ENCODE measurements at regions not wholly inside any gene's neighbourhood (a gene's known extent, or its start where the extent isn't known, plus 50 kb on each side); places are given as distances from the start of the nearest gene placed in this dataset.

DNA sequence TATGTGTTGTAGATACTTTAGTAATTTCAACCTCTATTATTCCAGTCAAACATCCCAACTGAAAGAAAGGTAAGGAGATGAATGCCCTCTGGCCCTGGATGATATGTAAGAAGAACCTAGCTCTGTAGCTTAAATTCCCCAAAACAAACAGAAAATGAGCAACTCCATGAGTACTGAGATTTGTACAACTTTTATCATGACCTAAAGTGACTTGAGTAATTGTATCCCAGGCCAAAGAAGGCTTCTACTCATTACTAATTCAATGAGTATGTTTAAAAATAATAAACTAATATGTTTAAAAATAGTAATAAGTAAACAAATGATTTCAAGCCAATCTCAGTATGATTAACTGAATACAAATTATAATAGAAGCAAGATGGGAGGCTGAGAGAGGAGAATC lies 414.0 kb upstream of the ACTBL2 start:
- no peak overlapping the region for H3K4me3 ChIP-seq (ENCODE audit: low read length)
- TF ChIP-seq, protein P1, sequence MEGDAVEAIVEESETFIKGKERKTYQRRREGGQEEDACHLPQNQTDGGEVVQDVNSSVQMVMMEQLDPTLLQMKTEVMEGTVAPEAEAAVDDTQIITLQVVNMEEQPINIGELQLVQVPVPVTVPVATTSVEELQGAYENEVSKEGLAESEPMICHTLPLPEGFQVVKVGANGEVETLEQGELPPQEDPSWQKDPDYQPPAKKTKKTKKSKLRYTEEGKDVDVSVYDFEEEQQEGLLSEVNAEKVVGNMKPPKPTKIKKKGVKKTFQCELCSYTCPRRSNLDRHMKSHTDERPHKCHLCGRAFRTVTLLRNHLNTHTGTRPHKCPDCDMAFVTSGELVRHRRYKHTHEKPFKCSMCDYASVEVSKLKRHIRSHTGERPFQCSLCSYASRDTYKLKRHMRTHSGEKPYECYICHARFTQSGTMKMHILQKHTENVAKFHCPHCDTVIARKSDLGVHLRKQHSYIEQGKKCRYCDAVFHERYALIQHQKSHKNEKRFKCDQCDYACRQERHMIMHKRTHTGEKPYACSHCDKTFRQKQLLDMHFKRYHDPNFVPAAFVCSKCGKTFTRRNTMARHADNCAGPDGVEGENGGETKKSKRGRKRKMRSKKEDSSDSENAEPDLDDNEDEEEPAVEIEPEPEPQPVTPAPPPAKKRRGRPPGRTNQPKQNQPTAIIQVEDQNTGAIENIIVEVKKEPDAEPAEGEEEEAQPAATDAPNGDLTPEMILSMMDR (conservative IDR thresholded peaks at IDR 0.05; ENCODE audit: low read depth, low read length) = no peak
- no peak for DNase-seq (ENCODE audit: low read depth)

DNA sequence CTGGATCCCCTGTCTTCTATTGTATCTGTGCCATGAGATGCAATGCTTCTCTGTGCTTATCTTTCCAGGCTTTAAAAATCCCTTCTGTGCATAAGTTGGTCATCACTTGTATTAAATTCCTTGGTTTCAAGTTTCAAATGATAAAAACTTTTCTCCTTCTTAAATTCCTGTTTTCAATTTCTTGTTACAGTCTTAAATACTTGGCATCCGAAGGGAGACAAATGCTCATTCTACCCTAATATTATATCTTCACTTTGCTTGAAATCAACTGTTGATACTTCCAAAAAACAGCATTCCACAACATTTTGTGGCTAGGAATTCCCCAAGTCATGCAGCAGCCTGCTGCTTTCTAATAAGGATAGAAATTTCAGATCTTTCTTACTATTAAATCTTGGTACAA lies 413.2 kb upstream of the ACTBL2 start:
- H3K4me3 ChIP-seq (ENCODE audit: low read length) = no peak overlapping the region
- TF ChIP-seq, protein P1 (conservative IDR thresholded peaks at IDR 0.05; ENCODE audit: low read depth, low read length) = no peak
- DNase-seq (ENCODE audit: low read depth) = no peak

DNA sequence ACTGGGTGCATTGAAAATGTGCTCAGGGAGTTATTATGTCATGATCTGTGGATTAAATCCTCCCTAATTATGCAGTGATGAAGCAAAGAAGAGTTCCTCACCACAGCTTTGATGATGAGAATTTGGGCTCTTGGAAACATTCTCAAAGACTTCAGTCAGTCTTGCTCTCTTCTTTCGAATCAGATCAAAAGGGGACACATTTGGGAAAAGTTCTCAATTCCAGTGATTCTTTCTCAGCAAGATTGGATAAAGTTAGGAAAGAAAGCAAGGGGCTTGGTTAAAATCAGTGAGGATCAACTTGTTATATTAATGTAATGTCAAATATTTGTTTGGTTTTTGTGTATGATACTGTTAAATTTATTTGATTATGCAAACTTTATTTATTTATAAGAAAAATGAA lies 411.3 kb upstream of the ACTBL2 start:
- TF ChIP-seq, protein P1 (conservative IDR thresholded peaks at IDR 0.05; ENCODE audit: low read depth, low read length) = no peak
- H3K4me3 ChIP-seq (ENCODE audit: low read length) = no peak overlapping the region
- DNase-seq (ENCODE audit: low read depth) = no peak

DNA sequence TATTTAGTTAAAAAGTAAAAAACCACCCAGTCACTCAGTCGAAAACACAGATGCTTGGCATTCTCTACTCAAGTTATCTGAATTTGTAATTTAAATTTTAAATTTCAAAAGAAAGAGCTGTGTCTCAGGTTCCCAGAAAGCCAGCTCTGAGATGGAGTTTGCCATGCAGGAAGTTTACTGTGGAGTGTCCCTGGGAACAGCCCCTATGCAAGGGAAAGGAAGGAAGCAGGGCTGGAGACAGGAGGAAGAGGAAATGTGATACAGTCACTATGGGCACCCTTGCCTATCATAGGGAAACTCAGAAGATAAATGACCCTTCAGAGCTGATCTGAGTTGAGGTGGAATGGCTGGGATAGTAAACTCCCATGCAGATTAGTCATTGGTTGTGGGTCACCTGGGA lies 408.8 kb upstream of the ACTBL2 start:
- TF ChIP-seq, protein P1 (conservative IDR thresholded peaks at IDR 0.05; ENCODE audit: low read depth, low read length) = no peak
- DNase-seq (ENCODE audit: low read depth) = no peak
- no peak overlapping the region for H3K4me3 ChIP-seq (ENCODE audit: low read length)

DNA sequence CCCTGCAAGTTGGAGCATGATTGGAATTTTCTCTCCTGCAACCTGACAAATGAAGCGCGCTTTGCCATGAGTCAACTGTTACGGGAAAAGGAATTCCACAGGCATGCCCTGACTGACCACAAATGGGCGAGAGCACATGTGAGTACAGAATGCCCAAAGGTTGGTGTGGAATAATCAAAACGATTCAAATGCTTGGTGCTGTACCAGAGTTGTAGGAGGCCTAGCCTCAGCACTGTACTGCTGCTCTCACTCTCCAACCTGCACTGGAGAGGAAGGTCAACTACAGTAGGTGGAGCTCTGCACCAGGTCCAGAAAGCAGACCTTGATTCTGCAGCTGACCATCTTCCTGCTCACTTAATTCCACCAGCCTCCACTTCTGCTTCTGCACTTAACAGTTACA lies 406.9 kb upstream of the ACTBL2 start:
- TF ChIP-seq, protein P1 (conservative IDR thresholded peaks at IDR 0.05; ENCODE audit: low read depth, low read length) = peak; percentile 51
- H3K4me3 ChIP-seq (ENCODE audit: low read length) = no peak overlapping the region
- peak; percentile 91 for DNase-seq (ENCODE audit: low read depth)

DNA sequence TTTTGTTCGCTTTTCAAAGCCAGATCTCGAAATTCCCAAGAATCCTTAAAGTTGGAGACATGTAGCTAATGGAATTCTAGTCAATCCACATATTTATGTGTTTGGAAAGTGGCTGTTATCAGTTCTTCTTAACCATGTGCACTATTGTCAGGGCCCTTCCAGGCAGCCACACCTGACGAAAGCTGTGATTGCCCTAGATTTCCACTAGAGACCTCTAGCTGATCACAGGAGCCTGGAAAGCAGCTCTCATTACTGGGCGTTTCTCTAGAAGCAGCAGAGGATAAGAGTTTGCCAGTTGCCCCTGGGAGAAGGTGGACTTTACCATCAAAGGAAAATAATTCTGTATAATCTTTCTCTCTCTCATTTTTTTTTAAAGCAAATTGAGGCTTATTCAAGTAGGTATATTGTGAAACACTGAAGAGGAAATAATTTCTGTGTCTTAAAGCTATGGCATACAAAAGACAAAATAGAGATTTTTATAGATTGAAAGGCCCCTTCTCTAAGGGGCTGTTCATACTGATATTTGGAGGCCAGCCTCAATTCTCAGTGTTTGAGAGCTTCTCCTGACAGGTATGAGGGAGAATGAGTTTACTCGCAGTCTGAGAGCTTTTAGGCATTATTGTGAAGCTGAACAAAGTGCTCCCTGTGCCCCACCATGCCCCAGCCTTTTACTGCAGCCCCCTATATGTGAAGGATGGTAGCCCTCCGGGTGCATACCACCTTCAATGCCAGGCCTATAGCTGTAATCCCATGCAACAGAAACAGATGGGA lies 405.4 kb upstream of the ACTBL2 start:
- TF ChIP-seq, protein P1 (conservative IDR thresholded peaks at IDR 0.05; ENCODE audit: low read depth, low read length) = peak; percentile 80
- DNase-seq (ENCODE audit: low read depth) = peak; percentile 58
- H3K4me3 ChIP-seq (ENCODE audit: low read length) = no peak overlapping the region

All from retinal pigment epithelial cell (primary cell).